Neuron (in vitro differentiated cells): ENCODE measurements at regions not wholly inside any gene's neighbourhood (a gene's known extent, or its start where the extent isn't known, plus 50 kb on each side); places are given as distances from the start of the nearest gene placed in this dataset.
"Not testable (repeated sequence)": the region's sequence is repeated elsewhere in the genome, so short reads cannot be mapped to it uniquely, and the experiment has no call there.

Experiments used
- H2AFZ ChIP-seq: one replicate; pipeline ENCODE4 v1.6.1; 2013; ENCODE audit warnings: low read depth, mild to moderate bottlenecking, inconsistent platforms, low read length, moderate library complexity
- H3K27me3 ChIP-seq: one replicate; pipeline ENCODE4 v1.6.1; 2013; ENCODE audit warnings: low read length; ENCODE audit not compliant: insufficient read depth
- H3K36me3 ChIP-seq: one replicate; pipeline ENCODE4 v1.6.1; 2013; ENCODE audit warnings: low read length; ENCODE audit not compliant: insufficient read depth
- H3K4me1 ChIP-seq: one replicate; pipeline ENCODE4 v1.6.1; 2013; ENCODE audit warnings: low read length; ENCODE audit not compliant: insufficient read depth
- H3K4me3 ChIP-seq: 2 replicates; pipeline ENCODE4 v1.5.1; 2013; ENCODE audit warnings: mild to moderate bottlenecking, low read length, moderate library complexity
- H3K9me3 ChIP-seq: one replicate; pipeline ENCODE4 v1.6.1; 2013; ENCODE audit warnings: low read length

DNA sequence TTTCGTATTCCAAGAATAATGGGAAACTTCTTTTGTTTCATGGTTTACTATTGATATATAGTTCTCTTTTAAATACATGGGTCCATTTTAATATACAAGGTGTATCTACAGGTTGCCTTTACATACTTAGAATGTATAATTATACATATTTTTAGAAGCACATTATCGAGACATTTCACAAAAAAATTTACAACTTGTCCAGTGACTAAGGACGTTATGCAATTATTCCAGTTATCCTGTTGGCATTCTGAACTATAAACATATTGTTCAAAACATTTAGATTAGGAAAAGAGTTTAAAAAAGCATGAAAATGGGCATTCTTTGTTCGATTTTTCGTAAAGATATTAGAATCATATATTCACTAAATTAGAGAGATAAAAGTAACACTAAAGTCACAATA lies 344.6 kb upstream of the TMEFF2 start:
- H3K9me3 ChIP-seq: no peaks in the 10 kb centered on the region
- H3K36me3 ChIP-seq: no peaks in the 10 kb centered on the region
- no peaks in the 10 kb centered on the region for H3K4me1 ChIP-seq
- no peak overlapping the region for H2AFZ ChIP-seq
- no peaks in the 10 kb centered on the region for H3K27me3 ChIP-seq
- no peak overlapping the region for H3K4me3 ChIP-seq

DNA sequence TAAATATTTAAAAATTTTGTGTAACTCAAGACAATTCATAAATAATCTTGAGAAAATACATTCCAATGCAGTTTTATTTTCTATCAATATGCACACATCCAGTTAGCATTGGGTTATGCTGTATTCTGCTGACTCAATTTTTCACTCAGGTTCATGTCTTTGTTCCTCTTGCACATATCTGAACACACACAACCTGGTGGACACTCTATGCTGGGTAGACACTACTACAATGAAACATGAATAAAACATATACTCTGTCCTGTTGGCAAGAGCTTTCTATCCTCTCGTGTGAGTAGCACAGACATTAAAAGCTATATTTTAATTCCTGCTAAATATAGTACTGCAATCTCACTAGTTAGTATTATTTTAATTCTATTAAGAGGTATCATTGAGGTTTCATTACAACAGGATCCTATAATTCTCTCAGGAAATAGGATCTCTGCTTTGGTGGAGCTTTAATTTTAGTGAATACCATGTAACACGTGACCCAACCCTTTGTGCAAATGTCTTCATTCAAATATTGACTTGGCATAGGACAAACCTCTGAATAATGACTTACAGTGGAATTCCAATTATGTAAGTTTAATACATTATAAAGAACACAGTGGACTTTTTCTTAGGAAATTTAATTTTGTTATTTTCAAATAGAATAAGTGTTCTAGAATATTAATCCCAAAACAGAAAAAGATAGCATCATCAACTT lies 342.3 kb upstream of the TMEFF2 start:
- Histone ChIP-seq H3K36me3 (no peaks in the 10 kb centered on the region), H2AFZ (no peak overlapping the region), H3K9me3 (no peaks in the 10 kb centered on the region), H3K4me1 (no peaks in the 10 kb centered on the region), H3K27me3 (no peaks in the 10 kb centered on the region), H3K4me3 (no peak overlapping the region)

DNA sequence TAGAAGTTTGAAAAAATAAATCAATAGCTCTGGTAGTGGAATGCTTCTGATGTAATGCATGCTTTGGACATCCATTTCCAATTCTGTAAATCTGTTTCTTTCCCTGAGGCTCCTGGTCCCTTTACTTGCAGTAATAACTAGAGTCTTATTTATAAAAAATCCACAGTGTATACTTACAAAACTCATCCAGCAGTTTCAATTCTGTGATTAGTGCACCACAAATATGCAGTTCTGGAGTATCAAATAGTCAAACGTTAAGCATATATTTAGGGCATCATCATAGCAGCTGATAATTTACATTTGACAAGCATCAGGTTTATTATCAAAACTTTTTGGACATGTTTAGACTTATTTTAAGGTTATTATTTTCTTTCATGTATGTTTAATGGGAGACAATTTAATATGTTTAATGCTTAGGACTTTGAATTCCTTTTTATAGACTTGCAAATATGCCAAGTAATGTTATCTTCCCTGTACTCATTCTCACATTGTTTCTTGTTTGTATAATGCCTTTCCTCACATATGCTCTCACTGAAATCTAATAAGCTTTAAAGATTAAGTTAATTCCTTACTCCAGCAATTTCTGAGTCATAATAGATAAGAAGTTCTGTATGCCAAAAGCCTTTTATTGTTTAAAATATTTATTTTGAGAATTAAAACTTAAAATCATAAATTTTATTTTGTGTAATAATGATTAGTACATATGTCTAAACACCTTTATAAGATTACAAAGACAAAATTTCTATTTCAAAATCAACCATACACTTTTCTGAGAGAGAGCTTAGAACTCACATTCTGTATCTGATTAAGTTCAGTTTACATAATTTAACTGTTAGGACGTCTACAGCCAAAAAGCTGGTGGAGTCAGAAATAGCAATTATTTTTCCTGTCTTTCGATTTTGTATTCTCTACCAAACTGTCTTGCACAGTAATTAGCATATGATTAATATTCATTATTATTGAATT lies 341.5 kb upstream of the TMEFF2 start:
- no peaks in the 10 kb centered on the region for H3K27me3 ChIP-seq
- H3K4me1 ChIP-seq: no peaks in the 10 kb centered on the region
- H2AFZ ChIP-seq: no peak overlapping the region
- no peaks in the 10 kb centered on the region for H3K36me3 ChIP-seq
- H3K9me3 ChIP-seq: no peaks in the 10 kb centered on the region
- H3K4me3 ChIP-seq: no peak overlapping the region

GRCh38 chr2:192534072-192534471 lies 339.3 kb upstream of the TMEFF2 start:
- H2AFZ ChIP-seq: no peak overlapping the region
- no peak overlapping the region for H3K4me3 ChIP-seq
- no peaks in the 10 kb centered on the region for H3K9me3 ChIP-seq
- no peaks in the 10 kb centered on the region for H3K27me3 ChIP-seq
- H3K4me1 ChIP-seq: no peaks in the 10 kb centered on the region
- no peaks in the 10 kb centered on the region for H3K36me3 ChIP-seq

DNA sequence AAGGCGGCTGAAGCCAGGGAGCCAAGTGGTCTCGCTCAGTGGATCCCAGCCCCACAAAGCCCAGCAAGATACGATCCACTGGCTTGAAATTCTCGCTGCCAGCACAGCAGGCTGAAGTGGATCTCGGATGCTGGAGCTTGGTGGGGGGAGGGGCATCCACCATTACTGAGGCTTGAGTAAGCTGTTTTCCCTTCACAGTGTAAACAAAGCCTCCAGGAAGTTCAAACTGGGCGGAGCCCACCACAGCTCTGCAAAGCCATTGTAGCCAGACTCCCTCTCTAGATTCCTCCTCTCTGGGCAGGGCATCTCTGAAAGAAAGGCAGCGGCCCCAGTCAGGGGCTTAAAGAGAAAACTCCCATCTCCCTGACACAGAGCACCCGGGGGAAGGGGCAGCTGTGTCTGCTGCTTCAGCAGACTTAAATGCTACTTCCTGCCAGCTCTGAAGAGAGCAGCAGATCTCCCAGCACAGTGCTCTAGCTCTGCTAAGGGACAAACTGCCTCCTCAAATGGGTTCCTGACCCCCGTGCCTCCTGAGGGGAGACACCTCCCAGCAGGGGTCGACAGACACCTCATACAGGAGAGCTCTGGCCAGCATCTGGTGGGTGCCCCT lies 330.0 kb upstream of the TMEFF2 start:
- H3K4me3 ChIP-seq, H3K9me3 ChIP-seq, H2AFZ ChIP-seq, H3K36me3 ChIP-seq, H3K27me3 ChIP-seq, H3K4me1 ChIP-seq: not testable (repeated sequence)

- H2AFZ ChIP-seq, H3K36me3 ChIP-seq, H3K4me3 ChIP-seq, H3K9me3 ChIP-seq, H3K27me3 ChIP-seq, H3K4me1 ChIP-seq: not testable (repeated sequence)
These were observed 329.5 kb upstream of the TMEFF2 start for GRCh38 chr2:192524214-192524613.

DNA sequence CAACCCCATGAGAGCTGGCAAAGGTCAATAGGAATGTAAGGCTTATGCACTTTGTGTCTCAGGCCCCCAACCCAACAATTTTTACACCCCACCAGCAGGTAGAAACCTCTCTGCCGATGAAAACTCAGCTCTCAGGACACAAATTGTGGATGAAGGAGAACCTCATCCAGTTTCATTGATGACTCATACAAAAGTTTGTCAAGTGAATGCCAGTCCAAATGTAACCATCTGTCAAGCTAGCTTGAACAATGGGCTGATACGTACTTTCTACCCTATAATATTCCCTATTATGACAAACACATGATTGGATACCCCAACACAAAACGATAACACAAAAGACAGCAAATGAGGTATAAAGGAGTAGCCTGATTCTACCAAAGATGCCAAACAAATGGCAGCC lies 321.2 kb upstream of the TMEFF2 start:
- Histone ChIP-seq H3K27me3 (no peaks in the 10 kb centered on the region), H3K36me3 (no peaks in the 10 kb centered on the region), H3K4me3 (no peak overlapping the region), H3K4me1 (no peaks in the 10 kb centered on the region), H3K9me3 (no peaks in the 10 kb centered on the region), H2AFZ (no peak overlapping the region)

GRCh38 chr2:192513575-192513974 lies 318.8 kb upstream of the TMEFF2 start:
- Histone ChIP-seq H3K9me3 (no peaks in the 10 kb centered on the region), H3K36me3 (no peaks in the 10 kb centered on the region), H2AFZ (no peak overlapping the region), H3K4me3 (no peak overlapping the region), H3K4me1 (no peaks in the 10 kb centered on the region), H3K27me3 (no peaks in the 10 kb centered on the region)

DNA sequence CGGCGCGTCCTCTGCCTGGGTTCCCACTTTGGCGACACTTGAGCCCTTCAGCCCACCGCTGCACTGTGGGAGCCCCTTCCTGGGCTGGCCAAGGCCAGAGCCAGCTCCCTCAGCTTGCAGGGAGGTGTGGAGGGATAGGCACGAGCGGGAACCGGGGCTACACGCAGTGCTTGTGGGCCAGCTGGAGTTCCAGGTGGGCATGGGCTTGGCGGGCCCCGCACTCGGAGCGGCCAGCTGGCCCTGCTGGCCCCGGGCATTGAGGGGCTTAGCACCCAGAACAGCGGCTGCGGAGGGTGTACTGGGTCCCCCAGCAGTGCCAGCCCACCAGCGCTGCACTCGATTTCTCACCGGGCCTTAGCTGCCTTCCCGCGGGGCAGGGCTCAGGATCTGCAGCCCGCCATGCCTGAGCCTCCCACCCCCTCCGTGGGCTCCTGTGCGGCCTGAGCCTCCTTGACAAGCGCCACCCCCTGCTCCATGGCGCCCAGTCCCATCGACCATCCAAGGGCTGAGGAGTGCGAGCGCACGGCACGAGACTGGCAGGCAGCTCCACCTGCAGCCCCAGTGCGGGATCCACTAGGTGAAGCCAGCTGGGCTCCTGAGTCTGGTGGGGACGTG lies 313.2 kb upstream of the TMEFF2 start:
- H3K36me3 ChIP-seq, H2AFZ ChIP-seq, H3K4me3 ChIP-seq, H3K27me3 ChIP-seq, H3K9me3 ChIP-seq, H3K4me1 ChIP-seq: not testable (repeated sequence)

GRCh38 chr2:192500550-192501200 lies 305.9 kb upstream of the TMEFF2 start:
- Histone ChIP-seq H3K4me1 (no peaks in the 10 kb centered on the region), H3K36me3 (no peaks in the 10 kb centered on the region), H2AFZ (no peak overlapping the region), H3K27me3 (no peaks in the 10 kb centered on the region), H3K4me3 (no peak overlapping the region), H3K9me3 (no peaks in the 10 kb centered on the region)

DNA sequence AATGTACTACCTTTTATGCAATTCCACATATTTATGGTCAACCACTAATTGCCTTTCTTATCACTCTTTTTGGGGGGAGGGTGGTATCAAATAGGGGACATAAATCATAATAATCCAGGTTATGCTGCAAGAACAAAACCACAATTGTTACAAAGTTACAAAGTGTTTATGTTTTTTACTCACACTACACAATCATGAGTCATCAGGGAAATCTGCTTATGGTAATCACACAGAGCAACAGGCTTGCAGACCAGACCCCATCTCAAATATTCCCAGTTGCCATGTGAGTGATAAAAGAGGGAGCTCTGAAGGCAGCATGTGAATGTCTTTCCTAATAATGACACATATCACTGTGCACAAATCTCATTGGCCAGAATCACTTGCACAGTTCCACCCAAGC lies 304.7 kb upstream of the TMEFF2 start:
- Histone ChIP-seq H3K4me1 (no peaks in the 10 kb centered on the region), H3K4me3 (no peak overlapping the region), H3K9me3 (no peaks in the 10 kb centered on the region), H3K27me3 (no peaks in the 10 kb centered on the region), H2AFZ (no peak overlapping the region), H3K36me3 (no peaks in the 10 kb centered on the region)

- H3K27me3 ChIP-seq: no peaks in the 10 kb centered on the region
- H3K36me3 ChIP-seq: no peaks in the 10 kb centered on the region
- H3K4me3 ChIP-seq: no peak overlapping the region
- H2AFZ ChIP-seq: no peak overlapping the region
- H3K4me1 ChIP-seq: no peaks in the 10 kb centered on the region
- no peaks in the 10 kb centered on the region for H3K9me3 ChIP-seq
These were observed 304.0 kb upstream of the TMEFF2 start for GRCh38 chr2:192498747-192499146.

- not testable (repeated sequence) for H3K27me3 ChIP-seq, H2AFZ ChIP-seq, H3K9me3 ChIP-seq, H3K4me3 ChIP-seq, H3K36me3 ChIP-seq, H3K4me1 ChIP-seq
These were observed 293.4 kb upstream of the TMEFF2 start for GRCh38 chr2:192488158-192488557.
